HUDEP-2 (cell line): ENCODE measurements at regions not wholly inside any gene's neighbourhood (a gene's known extent, or its start where the extent isn't known, plus 50 kb on each side); places are given as distances from the start of the nearest gene placed in this dataset.

Experiments used
- DNase-seq, 76 experiments: peaks; one replicate each; lab custom pipeline; 2025; ENCODE audit not compliant: unreplicated experiment in 76 of 76; lab: John Stamatoyannopoulos, UW

DNA sequence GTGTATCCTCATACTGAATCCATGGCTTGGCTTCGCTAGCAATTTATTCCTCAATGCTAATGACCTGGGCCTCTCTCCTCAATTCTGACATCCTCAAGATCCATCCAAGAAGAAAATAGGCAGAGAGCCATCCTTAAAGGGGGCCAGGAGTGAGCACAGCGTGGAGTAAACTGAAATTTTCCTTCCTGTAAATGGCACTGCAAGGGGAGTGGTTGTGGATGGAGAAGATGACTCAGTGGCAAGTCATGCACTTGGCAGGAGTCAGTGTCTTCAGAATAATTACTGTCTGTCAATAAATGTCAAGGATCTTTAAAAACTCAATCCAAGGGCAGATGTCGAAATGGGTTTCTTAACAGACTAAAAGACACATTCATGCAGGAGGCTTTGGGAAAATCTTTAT, 88.0 kb upstream of the TMEM132C start:
- peak in 1 of 76 experiments; percentile 7 for DNase-seq

DNA sequence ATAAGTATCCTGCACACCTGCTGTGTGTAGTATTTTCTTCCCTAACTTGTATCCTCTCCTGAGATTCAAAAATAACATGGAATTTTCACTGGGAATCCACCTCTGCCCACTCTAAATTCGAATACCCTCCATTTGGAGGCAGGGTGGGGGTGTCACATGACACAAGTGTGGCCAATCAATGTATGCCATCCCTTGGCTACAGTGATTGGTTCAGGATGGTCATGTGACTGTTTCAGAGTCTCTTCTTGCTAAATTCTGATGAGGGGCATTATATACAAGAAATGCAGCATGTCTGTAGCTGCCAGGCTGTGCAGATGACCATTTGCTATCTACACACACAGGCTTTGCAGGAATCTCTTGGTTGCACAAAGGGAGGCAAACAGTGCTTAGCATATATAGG, 86.8 kb upstream of the TMEM132C start:
- DNase-seq: no peak

DNA sequence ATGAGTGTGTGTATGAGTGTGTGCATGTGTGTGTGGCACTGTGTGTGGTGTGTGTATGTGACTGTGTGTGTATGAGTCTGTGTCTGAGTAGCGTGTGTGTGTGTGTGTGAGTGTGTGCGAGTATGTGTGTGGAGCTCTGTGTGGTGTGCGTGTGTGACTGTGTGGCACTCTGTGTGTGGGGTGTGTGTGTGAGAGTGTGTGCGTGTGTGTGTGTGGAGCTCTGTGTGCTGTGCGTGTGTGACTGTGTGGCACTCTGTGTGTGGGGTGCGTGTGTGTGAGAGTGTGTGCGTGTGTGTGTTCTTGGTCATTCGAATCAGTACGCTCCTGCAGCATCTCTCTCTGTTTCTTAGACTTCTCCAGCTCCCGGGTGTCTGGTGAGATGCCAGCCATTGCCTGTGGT, 76.9 kb upstream of the TMEM132C start:
- DNase-seq: no peak

- peak in 2 of 76 experiments; percentile 3 to 4 for DNase-seq
Measured at GRCh38 chr12:128190614-128191013, 76.4 kb upstream of the TMEM132C start.

DNA sequence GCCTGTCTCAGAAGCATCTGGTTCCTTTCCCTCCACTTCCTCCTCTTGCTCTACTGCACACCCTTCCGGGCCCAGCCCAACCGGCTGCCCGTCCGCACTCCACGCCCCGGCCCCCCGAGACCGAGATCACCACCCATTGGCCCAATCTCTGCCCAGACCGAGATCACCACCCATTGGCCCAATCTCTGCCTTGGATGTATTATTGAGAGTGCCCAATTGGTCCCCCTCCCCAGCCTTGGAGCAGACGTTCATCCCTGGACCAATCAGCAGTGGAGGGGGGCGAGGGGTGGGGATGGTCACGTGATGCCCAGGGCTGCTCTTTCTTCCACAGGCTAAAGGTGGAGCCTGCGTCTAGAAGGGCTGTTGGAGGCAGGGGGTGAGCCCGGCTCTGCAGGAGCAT, 75.6 kb upstream of the TMEM132C start:
- DNase-seq: no peak

- DNase-seq: no peak
Measured at GRCh38 chr12:128204711-128205110, 62.3 kb upstream of the TMEM132C start.

DNA sequence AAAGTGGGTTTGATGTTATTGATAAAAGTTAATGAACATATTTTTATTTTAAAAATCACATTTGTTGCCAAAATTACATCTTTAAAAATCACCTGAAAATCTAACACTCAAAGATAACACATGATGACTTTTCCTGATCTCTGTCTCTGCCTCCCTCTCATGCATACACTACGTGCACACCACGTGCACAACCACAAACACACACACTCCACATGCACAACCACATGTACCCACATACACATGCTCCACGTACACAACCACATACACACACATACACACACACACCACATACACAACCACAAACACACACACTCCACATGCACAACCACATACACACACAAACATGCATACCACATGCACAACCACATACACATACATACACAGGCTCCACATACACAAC, 61.8 kb upstream of the TMEM132C start:
- DNase-seq: no peak

- no peak for DNase-seq
Measured at GRCh38 chr12:128205758-128206157, 61.2 kb upstream of the TMEM132C start.
